IMR-90 (cell line): ENCODE measurements at regions not wholly inside any gene's neighbourhood (a gene's known extent, or its start where the extent isn't known, plus 50 kb on each side); places are given as distances from the start of the nearest gene placed in this dataset.
"Not testable (repeated sequence)": the region's sequence is repeated elsewhere in the genome, so short reads cannot be mapped to it uniquely, and the experiment has no call there.

Source experiments
- ATAC-seq: fragments of 200-7000 bp; cut with Tn5 transposase; 2 replicates; pipeline ENCODE4 v1.9.1; 2020; ENCODE audit warnings: low read depth, mild to moderate bottlenecking, moderate library complexity
- BruUV-seq: library from RNA; stranded (reverse); fragments of 400-500 nt; replicated peaks from 2 replicates; lab custom pipeline; 2021; lab: Mats Ljungman, UMichigan
- CTCF ChIA-PET: fragments of 300-600 bp; formaldehyde crosslinking; extraction: SDS; loops from one replicate; lab custom pipeline; 2021; ENCODE audit warnings: antibody characterized with exemption; lab: Yijun Ruan, JAX
- POLR2A ChIA-PET: fragments of 300-600 bp; sonication (Branson Sonifier 250); formaldehyde crosslinking; loops from one replicate; lab custom pipeline; 2022; ENCODE audit warnings: antibody characterized with exemption; ENCODE audit not compliant: unreplicated experiment; lab: Charles Lee
- DNase-seq: peaks from one replicate; pipeline ENCODE4 v3.0.0; 2013
- H2AFZ ChIP-seq: replicated peaks from 2 replicates; pipeline ENCODE3; 2013; ENCODE audit warnings: low read length, mild to moderate bottlenecking; ENCODE audit not compliant: poor library complexity
- H2AK5ac ChIP-seq: 2 replicates; pipeline ENCODE4 v1.6.1; 2013; ENCODE audit warnings: low read depth, low read length, inconsistent platforms
- H2AK9ac ChIP-seq: replicated peaks from 2 replicates; pipeline ENCODE3; 2013; ENCODE audit warnings: mild to moderate bottlenecking, low read depth, low read length, moderate library complexity; ENCODE audit not compliant: poor library complexity
- H2BK120ac ChIP-seq: 2 replicates; pipeline ENCODE4 v1.6.1; 2013; ENCODE audit warnings: low read depth, low read length, inconsistent platforms
- H2BK15ac ChIP-seq: 3 replicates; pipeline ENCODE4 v1.6.1; 2013; ENCODE audit warnings: low read depth, low read length, inconsistent platforms
- H2BK20ac ChIP-seq: 2 replicates; pipeline ENCODE4 v1.6.1; 2013; ENCODE audit warnings: low read depth, mild to moderate bottlenecking, inconsistent platforms, low read length, moderate library complexity
- H2BK5ac ChIP-seq: 2 replicates; pipeline ENCODE4 v1.6.1; 2013; ENCODE audit warnings: mild to moderate bottlenecking, low read depth, low read length, inconsistent platforms; ENCODE audit not compliant: poor library complexity, severe bottlenecking
- H3K14ac ChIP-seq: replicated peaks from 2 replicates; pipeline ENCODE4 v1.6.1; 2013; ENCODE audit warnings: low read depth, low read length, inconsistent platforms
- H3K18ac ChIP-seq: 2 replicates; pipeline ENCODE4 v1.6.1; 2013; ENCODE audit warnings: low read depth, low read length, control low read depth
- H3K23ac ChIP-seq: 2 replicates; pipeline ENCODE4 v1.6.1; 2013; ENCODE audit warnings: low read depth, low read length, inconsistent platforms
- H3K27ac ChIP-seq: 2 replicates; pipeline ENCODE4 v1.5.1; 2013; ENCODE audit warnings: mild to moderate bottlenecking, control low read depth, low read length; ENCODE audit not compliant: insufficient read depth
- H3K27me3 ChIP-seq: 2 replicates; pipeline ENCODE4 v1.6.1; 2013; ENCODE audit warnings: low read length; ENCODE audit not compliant: control insufficient read depth, insufficient read depth
- H3K36me3 ChIP-seq: 2 replicates; pipeline ENCODE4 v1.6.1; 2013; ENCODE audit warnings: low read length, mixed read lengths; ENCODE audit not compliant: control insufficient read depth, insufficient read depth
- H3K4ac ChIP-seq: 2 replicates; pipeline ENCODE4 v1.6.1; 2013; ENCODE audit warnings: low read depth, low read length, inconsistent platforms
- H3K4me1 ChIP-seq: 2 replicates; pipeline ENCODE4 v1.6.1; 2013; ENCODE audit warnings: low read length, mixed read lengths; ENCODE audit not compliant: control insufficient read depth, insufficient read depth
- H3K4me2 ChIP-seq: 2 replicates; pipeline ENCODE4 v1.6.1; 2013; ENCODE audit warnings: low read depth, mild to moderate bottlenecking, control low read depth, low read length, moderate library complexity
- H3K4me3 ChIP-seq: 2 replicates; pipeline ENCODE4 v1.5.1; 2013; ENCODE audit warnings: low read depth, mild to moderate bottlenecking, control low read depth, low read length, moderate library complexity; ENCODE audit not compliant: insufficient read depth
- H3K56ac ChIP-seq: 2 replicates; pipeline ENCODE4 v1.6.1; 2013; ENCODE audit warnings: low read length, inconsistent platforms; ENCODE audit not compliant: insufficient read depth; ENCODE audit errors: extremely low read depth
- H3K79me1 ChIP-seq, 2 experiments: 2 replicates each; pipeline ENCODE4 v1.6.1; 2013; ENCODE audit warnings: low read length in 2 of 2, inconsistent platforms in 1 of 2, low read depth in 1 of 2
- H3K9ac ChIP-seq: 2 replicates; pipeline ENCODE4 v1.6.1; 2013; ENCODE audit warnings: low read depth, low read length, control low read depth
- H3K9me1 ChIP-seq: 2 replicates; pipeline ENCODE4 v1.6.1; 2013; ENCODE audit warnings: low read length, inconsistent platforms; ENCODE audit not compliant: insufficient read depth
- H3K9me3 ChIP-seq: 2 replicates; pipeline ENCODE4 v1.6.1; 2013; ENCODE audit warnings: low read length; ENCODE audit not compliant: control insufficient read depth, insufficient read depth
- H4K20me1 ChIP-seq: 2 replicates; pipeline ENCODE4 v1.6.1; 2013; ENCODE audit warnings: low read length, inconsistent platforms; ENCODE audit not compliant: insufficient read depth
- H4K5ac ChIP-seq: 2 replicates; pipeline ENCODE4 v1.6.1; 2013; ENCODE audit warnings: mild to moderate bottlenecking, low read depth, low read length, control low read depth
- H4K8ac ChIP-seq, 2 experiments: 2 replicates each; pipeline ENCODE4 v1.6.1; 2013; ENCODE audit warnings: low read depth in 2 of 2, low read length in 2 of 2, control low read depth in 1 of 2, inconsistent platforms in 1 of 2
- H4K91ac ChIP-seq: 2 replicates; pipeline ENCODE4 v1.6.1; 2013; ENCODE audit warnings: low read depth, low read length, inconsistent platforms; ENCODE audit not compliant: insufficient read depth
- WGBS, 2 experiments: methylation state at CpG; one replicate each; pipeline versions ENCODE4 v1.1.5 to v1.1.7; 2013; ENCODE audit warnings: missing lambda C conversion rate in 2 of 2; ENCODE audit not compliant: insufficient read length in 1 of 2; ENCODE audit errors: extremely low coverage in 2 of 2; 5-methylcytosine and 5-hydroxymethylcytosine counted together
- dilution Hi-C: fragments of 300-500 bp; cut with HindIII; formaldehyde crosslinking; loops from one replicate; pipeline ENCODE4 v1.14.3; 2018; ENCODE audit warnings: low sequenced_read_pairs; ENCODE audit not compliant: unreplicated experiment
- in situ Hi-C: fragments of 300-500 bp; cut with MboI; formaldehyde crosslinking; loops from 3 replicates; pipeline ENCODE4 v1.14.3; 2019; ENCODE audit warnings: low sequenced_read_pairs, inconsistent platforms, mixed read lengths
- intact Hi-C: fragments of 100-400 bp; cut with micrococcal nuclease; formaldehyde crosslinking; loops from 2 replicates; pipeline ENCODE4 v1.10.0; 2022

- DNase-seq, H2AFZ ChIP-seq, H3K36me3 ChIP-seq, POLR2A ChIA-PET, H2AK5ac ChIP-seq, H2BK5ac ChIP-seq, H2BK120ac ChIP-seq, CTCF ChIA-PET, H4K20me1 ChIP-seq, H2BK15ac ChIP-seq, H3K9me3 ChIP-seq, BruUV-seq, H4K8ac ChIP-seq, H3K4ac ChIP-seq, H3K4me1 ChIP-seq, intact Hi-C loops, H2BK20ac ChIP-seq, dilution Hi-C loops, H3K27me3 ChIP-seq, H4K91ac ChIP-seq, ATAC-seq, H3K9ac ChIP-seq, H3K14ac ChIP-seq, H2AK9ac ChIP-seq, in situ Hi-C loops, H3K18ac ChIP-seq, H3K9me1 ChIP-seq, H3K79me1 ChIP-seq, H3K23ac ChIP-seq, H4K5ac ChIP-seq, H3K4me3 ChIP-seq, H3K27ac ChIP-seq, H3K4me2 ChIP-seq, H3K56ac ChIP-seq: not testable (repeated sequence)
- WGBS, 2 experiments = 10% methylated on average over 2 of the region's 9 CpGs; no CpG with 5 or more reads in 1 of the 2 experiments
Measured at GRCh38 chr20:48488334-48489034, 339.3 kb downstream of the PREX1 start.
